Stimulated activated CD8-positive, alpha-beta memory T cell treated with anti-CD3 and anti-CD28 coated beads, Interleukin-2, amount 100 ng/mL, for 1 hour (primary cell): ENCODE measurements at regions not wholly inside any gene's neighbourhood (a gene's known extent, or its start where the extent isn't known, plus 50 kb on each side); places are given as distances from the start of the nearest gene placed in this dataset.

ENCODE experiments used
- DNase-seq, 2 donors: peaks; one replicate each; pipeline ENCODE4 v3.0.0-alpha.2; 2020; ENCODE audit warnings: low read depth in 2 of 2

DNA sequence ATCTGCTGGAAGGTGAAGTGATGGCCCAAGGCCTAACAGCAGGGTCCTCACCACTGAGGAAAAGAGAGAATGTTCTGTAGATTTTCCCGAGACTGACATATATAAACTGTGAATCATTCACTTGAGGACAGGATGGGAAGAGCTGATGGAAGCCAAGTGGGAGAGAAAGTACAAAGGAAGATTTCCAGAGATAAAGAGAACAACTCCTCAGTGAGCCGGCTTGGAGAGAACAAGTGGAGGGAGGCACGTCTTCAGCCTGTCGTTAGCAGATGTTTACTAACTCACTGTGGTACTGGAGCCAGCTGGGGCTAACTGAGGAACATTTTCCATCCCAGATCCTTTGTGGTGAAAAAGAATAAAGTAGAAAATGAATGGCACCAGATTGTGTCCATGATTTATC, 552.9 kb upstream of the TNP1 start:
- DNase-seq = no peak

GRCh38 chr2:217412277-217412676, 552.4 kb upstream of the TNP1 start:
- DNase-seq = no peak

GRCh38 chr2:217410681-217410960, 550.8 kb upstream of the TNP1 start:
- DNase-seq = no peak

DNA sequence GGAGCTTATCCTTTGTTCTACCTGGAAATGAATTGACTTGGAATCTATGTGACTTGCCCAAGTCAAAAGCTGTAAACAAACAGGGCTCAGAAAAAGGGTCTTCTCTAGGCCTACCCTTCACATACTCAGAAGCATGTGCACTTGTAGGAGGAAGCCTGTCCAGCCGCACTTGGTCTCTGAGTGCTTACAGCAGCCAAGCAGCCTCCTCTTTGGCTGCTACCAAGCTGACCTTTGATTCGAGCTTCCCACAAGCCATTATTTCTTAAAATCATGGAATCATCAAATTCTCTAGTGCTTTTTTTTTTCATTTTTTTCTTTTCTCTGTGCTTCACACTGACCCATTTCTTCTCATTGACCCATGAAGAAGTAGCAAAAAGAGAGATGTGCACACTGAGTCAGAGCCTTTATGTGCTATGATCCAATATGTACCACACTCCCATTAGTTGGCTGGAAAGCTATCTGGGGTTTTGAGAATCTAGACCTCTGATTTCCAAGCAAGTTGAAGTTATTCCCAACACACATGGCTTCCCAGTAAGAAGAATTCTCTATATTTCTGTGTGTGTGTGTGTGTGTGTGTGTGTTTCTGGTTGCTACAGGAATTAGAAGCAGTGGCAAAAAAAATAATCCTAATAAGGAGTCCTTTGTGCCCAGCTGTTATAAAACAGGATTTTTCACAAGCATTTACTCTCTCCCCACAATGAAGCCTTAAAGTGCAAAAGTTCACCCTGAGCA, 550.3 kb upstream of the TNP1 start:
- no peak for DNase-seq

- no peak for DNase-seq
Observed at GRCh38 chr2:217407362-217407761, 547.5 kb upstream of the TNP1 start.

- DNase-seq = no peak
Observed at GRCh38 chr2:217404236-217404760, 544.4 kb upstream of the TNP1 start.

- DNase-seq = no peak
Observed at GRCh38 chr2:217402761-217403383, 543.0 kb upstream of the TNP1 start.

DNA sequence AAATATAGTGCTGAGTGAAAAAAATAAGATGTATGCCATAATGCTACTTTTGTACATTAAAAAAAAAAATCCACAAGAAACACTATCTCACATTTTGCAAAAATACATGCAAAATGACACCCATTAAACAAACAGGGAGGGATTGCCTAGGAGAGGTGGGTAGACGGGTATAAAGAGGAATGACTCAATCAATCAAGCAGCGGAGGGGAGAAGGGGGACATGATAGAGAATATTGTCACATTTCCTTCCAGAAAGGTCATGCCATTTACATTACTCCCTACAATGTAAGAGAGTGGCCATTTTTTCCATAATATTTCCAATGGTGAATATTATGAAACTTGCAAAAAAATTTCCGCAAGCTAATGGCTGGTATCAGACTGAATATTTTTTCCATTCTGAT, 542.3 kb upstream of the TNP1 start:
- no peak for DNase-seq

DNA sequence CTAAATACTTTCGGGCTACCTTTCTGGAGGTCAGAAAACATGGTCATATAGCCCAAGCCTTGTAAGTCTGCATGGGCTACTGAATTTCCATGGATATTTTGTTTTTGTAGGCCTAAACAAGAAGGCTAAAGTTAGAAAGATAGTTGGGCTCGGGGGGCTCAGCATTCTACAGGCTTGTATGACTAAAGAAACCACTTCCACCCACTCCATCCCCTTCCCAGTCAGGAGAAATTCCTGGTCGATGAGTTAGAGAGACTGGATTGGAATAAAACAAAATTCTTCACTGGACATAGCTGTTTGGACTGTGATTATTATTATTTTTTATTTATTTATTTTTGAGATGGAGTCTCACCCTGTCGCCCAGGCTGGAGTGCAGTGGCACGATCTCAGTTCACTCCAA, 539.4 kb upstream of the TNP1 start:
- no peak for DNase-seq

- DNase-seq = no peak
Observed at GRCh38 chr2:217398860-217399259, 539.0 kb upstream of the TNP1 start.

DNA sequence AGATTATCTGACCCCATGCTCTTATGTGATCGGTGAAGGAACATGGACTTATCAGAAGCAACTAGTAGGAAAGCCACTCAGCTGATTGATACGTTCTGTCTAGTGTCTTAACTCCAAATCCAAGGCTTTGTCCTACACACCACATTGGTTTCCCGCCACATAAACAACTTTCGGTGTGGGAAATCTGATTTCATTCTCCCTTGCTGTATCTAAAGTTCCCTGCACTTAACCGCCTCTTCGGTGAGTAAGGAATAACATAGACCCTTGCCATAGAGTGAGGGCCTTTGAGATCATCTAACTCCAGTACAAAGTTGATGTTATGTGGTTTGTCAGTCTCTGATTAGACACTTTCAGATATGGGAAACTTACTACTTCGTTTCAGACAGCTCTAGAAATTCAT, 538.2 kb upstream of the TNP1 start:
- no peak for DNase-seq

DNA sequence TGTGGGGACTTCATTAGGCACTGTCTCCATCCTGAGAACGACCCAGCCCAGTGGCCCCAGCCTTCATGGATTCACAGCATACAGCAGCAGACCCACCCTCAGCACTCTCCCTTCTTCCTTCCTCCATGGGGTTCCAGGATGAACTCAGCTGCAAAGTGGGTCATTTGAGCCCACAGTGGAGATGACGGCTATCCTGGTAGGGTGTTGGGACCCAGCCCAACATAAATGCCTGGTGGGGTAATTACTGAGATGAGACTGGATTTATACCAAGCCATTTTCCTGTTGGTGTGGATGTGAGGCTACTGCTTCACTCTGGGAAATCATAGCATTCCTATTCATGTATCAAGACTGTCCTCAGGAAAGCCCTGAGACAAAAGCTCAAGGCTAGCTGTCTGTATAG, 536.7 kb upstream of the TNP1 start:
- DNase-seq = no peak

- DNase-seq = no peak
Observed at GRCh38 chr2:217396165-217396564, 536.3 kb upstream of the TNP1 start.

DNA sequence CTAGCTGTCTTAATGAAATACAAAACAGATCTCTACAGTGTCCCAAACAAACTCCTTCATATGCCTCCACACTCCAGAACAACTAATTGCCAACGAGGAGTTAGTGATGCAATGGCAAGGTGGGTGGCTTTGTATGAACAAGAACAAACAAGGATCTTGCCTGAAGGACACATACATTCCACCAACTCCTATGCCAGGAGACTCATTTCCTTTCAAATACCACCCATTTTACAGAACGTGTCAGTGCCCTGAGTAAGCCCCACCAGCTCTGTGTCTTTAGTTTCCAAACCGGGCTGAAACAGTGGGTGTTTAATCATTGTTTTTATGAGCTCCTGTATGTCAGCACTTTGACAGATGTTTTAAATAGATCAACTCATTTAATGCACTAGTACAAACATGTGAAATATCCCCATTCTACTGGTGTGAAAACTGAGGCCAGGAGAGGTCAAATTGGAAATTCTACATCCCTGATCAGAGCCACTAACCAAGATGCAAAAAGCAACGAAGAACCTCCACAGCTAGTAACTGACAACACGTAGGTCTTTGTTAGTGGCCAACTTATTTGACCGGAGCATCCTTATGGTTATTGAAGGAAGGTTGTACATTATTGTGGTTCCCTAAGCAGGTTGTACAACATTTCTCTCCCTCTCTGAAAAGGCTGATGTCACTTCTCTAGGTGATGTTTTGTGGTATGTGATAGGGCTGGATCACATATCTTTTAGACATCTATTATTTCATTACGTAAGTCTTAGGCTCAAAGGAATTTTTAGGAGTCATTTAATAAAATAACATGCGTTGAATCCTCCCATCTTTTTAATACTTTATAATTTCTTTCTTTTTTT, 534.9 kb upstream of the TNP1 start:
- DNase-seq = no peak

GRCh38 chr2:217393585-217394032, 533.7 kb upstream of the TNP1 start:
- DNase-seq = no peak

- DNase-seq = no peak
Observed at GRCh38 chr2:217392930-217393584, 533.2 kb upstream of the TNP1 start.

DNA sequence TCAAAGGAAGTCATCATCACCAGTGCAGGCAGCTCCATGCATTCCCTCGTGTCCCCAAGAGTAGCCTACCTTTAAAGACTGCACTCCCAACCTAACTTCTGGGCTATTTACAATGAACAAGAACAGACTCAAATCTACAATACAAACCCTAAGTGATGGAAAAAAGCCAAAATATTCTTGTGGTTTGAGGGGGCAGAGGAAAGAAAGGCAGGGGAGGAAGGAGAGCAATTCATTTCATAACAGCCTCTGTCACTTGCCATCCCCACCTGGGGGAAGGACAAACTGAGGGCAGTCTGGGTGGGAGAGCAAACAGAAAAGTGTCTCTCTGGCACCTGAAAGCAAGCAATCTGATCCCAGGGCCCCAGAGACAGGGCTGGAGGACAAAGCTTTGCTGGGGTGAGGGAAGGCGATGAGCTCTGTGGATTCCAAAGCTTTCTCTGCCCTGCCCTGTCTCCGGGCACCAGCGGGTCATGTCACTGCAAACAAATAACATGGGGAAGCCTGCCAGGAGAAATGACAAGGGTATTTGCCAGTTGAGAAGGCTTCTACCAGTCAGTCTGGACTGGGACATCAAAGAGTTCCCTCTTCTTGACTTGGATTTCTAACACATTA, 528.0 kb upstream of the TNP1 start:
- DNase-seq = no peak

DNA sequence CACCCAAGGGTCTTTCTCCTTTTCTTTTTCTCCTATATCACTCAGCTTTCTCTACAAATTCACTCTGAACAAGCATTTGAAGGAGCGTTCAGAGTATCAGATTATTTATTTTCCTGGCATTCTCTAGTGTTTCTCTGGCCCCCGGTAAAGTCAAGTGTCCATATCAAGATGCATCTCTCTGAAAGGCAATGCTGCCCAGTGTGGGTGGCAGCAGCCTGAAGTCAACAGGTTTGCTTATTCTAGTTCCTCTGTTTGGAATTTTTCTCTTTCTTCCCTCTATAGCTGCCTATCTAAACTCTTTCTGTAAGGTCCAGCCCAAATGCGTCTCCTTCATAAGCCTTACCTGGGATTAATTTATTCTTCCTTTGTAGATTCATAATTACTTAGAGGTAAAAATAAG, 526.2 kb upstream of the TNP1 start:
- no peak for DNase-seq

DNA sequence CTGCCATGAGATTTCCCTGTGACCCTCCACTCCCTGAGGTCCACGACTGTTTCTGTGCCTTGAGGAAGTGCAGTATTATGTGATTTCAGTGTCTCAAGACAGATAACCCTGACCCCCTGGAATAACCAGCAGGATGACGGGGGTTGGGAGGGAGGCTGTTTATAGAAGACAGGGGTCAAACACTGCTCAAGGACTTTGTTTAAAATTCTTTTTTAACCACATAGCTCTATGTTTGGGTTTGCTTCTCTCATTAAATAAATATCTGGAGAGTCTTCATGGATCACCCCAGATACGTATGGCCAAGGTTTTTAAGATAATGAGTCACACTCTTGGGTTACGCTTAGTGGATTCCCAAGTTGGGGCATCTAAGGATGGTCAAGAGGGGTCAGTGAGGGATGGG, 523.8 kb upstream of the TNP1 start:
- no peak for DNase-seq

GRCh38 chr2:217382794-217383193, 522.9 kb upstream of the TNP1 start:
- DNase-seq = no peak

DNA sequence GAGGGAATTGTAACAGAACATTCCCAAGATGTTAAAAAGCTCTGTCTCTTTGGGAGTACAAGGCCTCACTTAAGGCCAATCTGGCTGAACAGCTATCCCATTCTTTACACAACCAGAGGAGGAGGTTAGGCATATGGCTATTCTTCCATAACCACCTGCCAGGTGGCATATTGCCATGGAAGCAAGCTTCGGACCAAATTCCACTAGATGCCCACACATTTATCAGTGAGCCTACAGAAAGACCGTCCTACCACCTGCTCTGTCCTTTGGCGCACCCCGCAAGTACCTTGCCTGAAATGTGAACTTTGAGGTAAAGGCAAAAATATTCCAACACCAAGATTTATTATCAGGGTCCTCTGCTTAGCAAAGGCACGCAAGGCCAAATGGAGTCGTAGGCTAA, 519.9 kb upstream of the TNP1 start:
- DNase-seq = no peak

DNA sequence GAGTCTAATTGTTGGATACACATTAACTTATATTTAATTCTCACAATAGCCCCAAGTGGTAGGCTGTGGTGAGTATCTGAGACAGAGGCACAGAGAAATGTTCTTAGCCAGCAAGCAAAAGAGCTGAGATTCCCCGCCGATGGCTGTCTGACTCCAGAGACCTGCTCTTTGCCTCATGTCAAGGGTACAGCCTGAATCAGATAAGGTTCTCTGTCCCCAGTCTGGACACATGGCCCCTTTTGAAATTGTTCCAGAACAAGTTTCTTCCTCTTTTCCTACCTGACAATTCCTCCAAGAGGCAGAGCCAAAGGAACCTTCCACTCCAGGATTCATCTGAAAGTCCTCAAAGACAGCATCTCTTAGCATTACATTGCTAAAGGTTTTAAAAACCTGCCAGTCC, 512.9 kb upstream of the TNP1 start:
- DNase-seq = no peak
